ENCODE measurements at regions not wholly inside any gene's neighbourhood (a gene's known extent, or its start where the extent isn't known, plus 50 kb on each side); places are given as distances from the start of the nearest gene placed in this dataset.
"Not testable (repeated sequence)": the region's sequence is repeated elsewhere in the genome, so short reads cannot be mapped to it uniquely, and the experiment has no call there.

DNA sequence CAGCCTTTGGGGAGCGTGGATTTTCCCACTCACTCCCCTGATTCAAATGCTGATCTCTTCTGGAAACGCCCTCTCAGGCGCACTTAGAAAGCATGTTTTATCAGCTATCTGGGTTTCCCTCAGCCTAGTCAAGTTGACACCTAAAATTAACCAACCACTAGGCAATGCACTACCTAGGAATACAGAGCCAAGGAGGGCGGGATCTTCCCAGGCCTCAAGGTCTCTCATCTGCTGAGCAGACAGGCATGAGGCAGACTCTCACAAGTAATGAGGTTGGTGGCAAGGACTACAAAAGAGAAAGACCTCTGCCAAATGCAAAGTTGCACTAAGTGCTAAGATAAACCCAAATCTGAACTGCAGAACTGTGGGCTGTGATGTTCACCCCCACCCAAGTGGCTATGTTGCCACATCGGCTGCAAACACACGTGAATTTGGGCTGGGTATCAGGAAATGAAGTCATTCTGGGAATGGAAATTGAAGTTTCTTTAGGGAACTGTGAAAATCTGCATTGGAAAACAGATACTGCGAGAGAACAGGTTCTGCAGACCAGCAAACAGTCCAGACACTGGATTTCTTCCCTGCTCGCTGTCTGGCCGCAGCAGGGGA is 186.6 kb downstream of the LMLN start:
- H3K9ac ChIP-seq (ENCODE audit: low read length); POLR2A ChIA-PET; H3K4me3 ChIP-seq (ENCODE audit: control extremely low read depth in 1 of 5, extremely low read depth in 1 of 5, insufficient read depth in 1 of 5, low read depth in 2 of 5, low read length in 4 of 5); intact Hi-C loops (cut with micrococcal nuclease); H3K9me3 Mint-ChIP-seq (ENCODE audit: insufficient read depth); DNase-seq; H4K20me1 ChIP-seq (ENCODE audit: control insufficient read depth, insufficient read depth, low read length, poor library complexity, severe bottlenecking); H3K27ac Mint-ChIP-seq; CTCF ChIA-PET; ATAC-seq (ENCODE audit: low read depth); H3K4me1 ChIP-seq (ENCODE audit: control insufficient read depth in 2 of 2, insufficient read depth in 2 of 2, low read length in 2 of 2); H3K4me2 ChIP-seq (replicated peaks; ENCODE audit: low read depth, low read length, poor library complexity, severe bottlenecking); H3K27me3 Mint-ChIP-seq; H2AFZ ChIP-seq (ENCODE audit: insufficient read depth, low read depth, low read length, poor library complexity, severe bottlenecking); H3K27ac ChIP-seq (ENCODE audit: low read length in 2 of 2); H3K79me2 ChIP-seq (ENCODE audit: control insufficient read depth, insufficient read depth, low read length); H3K9me3 ChIP-seq (ENCODE audit: control extremely low read depth in 1 of 3, control insufficient read depth in 2 of 3, insufficient read depth in 1 of 3, low read length in 2 of 3); H3K27me3 ChIP-seq (replicated peaks in 1 of 4; ENCODE audit: control extremely low read depth in 1 of 4, control insufficient read depth in 3 of 4, insufficient read depth in 4 of 4, low read length in 3 of 4); H3K4me3 Mint-ChIP-seq; H3K36me3 ChIP-seq (replicated peaks in 1 of 2; ENCODE audit: control extremely low read depth in 1 of 2, control insufficient read depth in 1 of 2, extremely low read depth in 1 of 2, insufficient read depth in 2 of 2, low read length in 1 of 2); H3K4me1 Mint-ChIP-seq: not testable (repeated sequence)
- WGBS (ENCODE audit: insufficient coverage), result 93% methylated on average over 5 of the region's 9 CpGs

DNA sequence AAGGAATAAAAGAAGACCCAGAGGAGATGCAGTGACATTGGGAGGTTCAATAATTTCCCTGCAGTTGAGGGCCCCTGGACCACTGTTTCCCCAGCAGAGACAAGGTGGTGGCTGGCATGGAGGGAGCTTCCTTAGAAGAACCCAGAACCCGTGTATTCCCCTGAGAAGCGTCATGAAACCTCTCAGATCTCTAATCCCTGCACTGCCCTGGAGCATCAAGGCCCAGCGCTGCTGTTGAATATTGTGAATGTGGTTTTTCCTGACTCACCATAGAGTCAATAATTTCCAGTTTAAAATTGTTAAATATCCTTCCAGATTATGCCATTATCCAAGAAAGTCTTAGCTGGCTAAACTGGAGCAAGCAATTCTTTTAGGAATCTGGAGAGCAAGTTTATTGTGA is 187.2 kb downstream of the LMLN start:
- H3K79me2 ChIP-seq (ENCODE audit: control insufficient read depth, insufficient read depth, low read length); H3K27ac ChIP-seq (ENCODE audit: low read length in 2 of 2); H3K9me3 Mint-ChIP-seq (ENCODE audit: insufficient read depth); POLR2A ChIA-PET; H3K36me3 ChIP-seq (replicated peaks in 1 of 2; ENCODE audit: control extremely low read depth in 1 of 2, control insufficient read depth in 1 of 2, extremely low read depth in 1 of 2, insufficient read depth in 2 of 2, low read length in 1 of 2); H3K27me3 Mint-ChIP-seq; H3K4me3 ChIP-seq (ENCODE audit: control extremely low read depth in 1 of 5, extremely low read depth in 1 of 5, insufficient read depth in 1 of 5, low read depth in 2 of 5, low read length in 4 of 5); H3K4me1 ChIP-seq (ENCODE audit: control insufficient read depth in 2 of 2, insufficient read depth in 2 of 2, low read length in 2 of 2); H3K4me3 Mint-ChIP-seq; H3K27ac Mint-ChIP-seq; ATAC-seq (ENCODE audit: low read depth); H3K9ac ChIP-seq (ENCODE audit: low read length); H3K4me2 ChIP-seq (replicated peaks; ENCODE audit: low read depth, low read length, poor library complexity, severe bottlenecking); H4K20me1 ChIP-seq (ENCODE audit: control insufficient read depth, insufficient read depth, low read length, poor library complexity, severe bottlenecking); DNase-seq; CTCF ChIA-PET; H3K4me1 Mint-ChIP-seq; H2AFZ ChIP-seq (ENCODE audit: insufficient read depth, low read depth, low read length, poor library complexity, severe bottlenecking); H3K9me3 ChIP-seq (ENCODE audit: control extremely low read depth in 1 of 3, control insufficient read depth in 2 of 3, insufficient read depth in 1 of 3, low read length in 2 of 3); intact Hi-C loops (cut with micrococcal nuclease); H3K27me3 ChIP-seq (replicated peaks in 1 of 4; ENCODE audit: control extremely low read depth in 1 of 4, control insufficient read depth in 3 of 4, insufficient read depth in 4 of 4, low read length in 3 of 4): not testable (repeated sequence)
- no CpG with 5 or more reads among the region's 3 CpGs for WGBS (ENCODE audit: insufficient coverage)

DNA sequence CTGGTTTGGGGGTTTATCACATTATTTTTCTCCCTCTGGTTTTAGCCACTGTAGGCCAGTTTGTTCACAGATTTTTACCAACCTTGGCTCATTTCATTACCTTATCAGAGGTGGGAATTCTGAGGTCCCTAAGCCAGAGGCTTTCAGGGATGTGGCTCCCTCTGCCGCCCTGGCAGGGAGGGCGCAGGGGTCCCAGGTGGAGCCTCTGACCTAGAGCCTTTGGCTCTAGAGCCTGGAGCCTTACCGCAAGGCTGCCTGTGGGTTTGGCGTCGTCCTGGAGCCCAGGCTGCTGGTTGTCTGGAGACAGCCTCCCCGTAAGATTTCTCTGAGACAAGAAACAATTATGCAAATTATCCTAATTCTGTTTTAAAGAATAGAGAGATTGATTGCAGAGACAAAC is 188.0 kb downstream of the LMLN start:
- H2AFZ ChIP-seq (ENCODE audit: insufficient read depth, low read depth, low read length, poor library complexity, severe bottlenecking); H3K79me2 ChIP-seq (ENCODE audit: control insufficient read depth, insufficient read depth, low read length); H3K27me3 Mint-ChIP-seq; H3K4me1 ChIP-seq (ENCODE audit: control insufficient read depth in 2 of 2, insufficient read depth in 2 of 2, low read length in 2 of 2); ATAC-seq (ENCODE audit: low read depth); H3K4me3 Mint-ChIP-seq; DNase-seq; POLR2A ChIA-PET; H3K36me3 ChIP-seq (replicated peaks in 1 of 2; ENCODE audit: control extremely low read depth in 1 of 2, control insufficient read depth in 1 of 2, extremely low read depth in 1 of 2, insufficient read depth in 2 of 2, low read length in 1 of 2); H3K27ac ChIP-seq (ENCODE audit: low read length in 2 of 2); CTCF ChIA-PET; H3K9me3 Mint-ChIP-seq (ENCODE audit: insufficient read depth); H3K27ac Mint-ChIP-seq; H3K4me1 Mint-ChIP-seq; H3K27me3 ChIP-seq (replicated peaks in 1 of 4; ENCODE audit: control extremely low read depth in 1 of 4, control insufficient read depth in 3 of 4, insufficient read depth in 4 of 4, low read length in 3 of 4); H3K9me3 ChIP-seq (ENCODE audit: control extremely low read depth in 1 of 3, control insufficient read depth in 2 of 3, insufficient read depth in 1 of 3, low read length in 2 of 3); H4K20me1 ChIP-seq (ENCODE audit: control insufficient read depth, insufficient read depth, low read length, poor library complexity, severe bottlenecking); H3K4me3 ChIP-seq (ENCODE audit: control extremely low read depth in 1 of 5, extremely low read depth in 1 of 5, insufficient read depth in 1 of 5, low read depth in 2 of 5, low read length in 4 of 5); intact Hi-C loops (cut with micrococcal nuclease); H3K9ac ChIP-seq (ENCODE audit: low read length); H3K4me2 ChIP-seq (replicated peaks; ENCODE audit: low read depth, low read length, poor library complexity, severe bottlenecking): not testable (repeated sequence)
- WGBS (ENCODE audit: insufficient coverage), result 91% methylated on average over 4 of the region's 6 CpGs

DNA sequence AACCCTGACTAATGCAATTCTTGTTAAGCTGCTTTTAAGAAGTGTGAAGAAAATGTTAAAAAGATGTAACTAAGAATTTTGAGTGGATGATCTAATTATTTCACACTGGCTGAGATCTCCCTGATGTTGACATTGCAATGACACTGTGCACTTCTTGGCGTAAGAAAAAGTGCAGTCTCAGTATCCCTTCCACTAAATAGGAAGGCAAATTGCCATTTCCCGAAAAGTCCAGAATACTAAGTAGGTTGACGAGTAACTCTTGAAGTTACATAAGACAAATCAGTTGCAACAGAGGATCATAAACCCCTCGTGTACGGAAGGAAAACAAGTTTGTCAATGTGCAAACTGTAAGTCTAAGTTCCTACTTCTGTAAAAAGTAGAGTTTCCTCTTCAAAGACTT is 189.9 kb downstream of the LMLN start:
- H3K27me3 ChIP-seq (replicated peaks in 1 of 4; ENCODE audit: control extremely low read depth in 1 of 4, control insufficient read depth in 3 of 4, insufficient read depth in 4 of 4, low read length in 3 of 4); H3K4me1 Mint-ChIP-seq; CTCF ChIA-PET; POLR2A ChIA-PET; H3K27ac ChIP-seq (ENCODE audit: low read length in 2 of 2); H3K4me3 Mint-ChIP-seq; intact Hi-C loops (cut with micrococcal nuclease); H3K9me3 ChIP-seq (ENCODE audit: control extremely low read depth in 1 of 3, control insufficient read depth in 2 of 3, insufficient read depth in 1 of 3, low read length in 2 of 3); H4K20me1 ChIP-seq (ENCODE audit: control insufficient read depth, insufficient read depth, low read length, poor library complexity, severe bottlenecking); H2AFZ ChIP-seq (ENCODE audit: insufficient read depth, low read depth, low read length, poor library complexity, severe bottlenecking); H3K4me2 ChIP-seq (replicated peaks; ENCODE audit: low read depth, low read length, poor library complexity, severe bottlenecking); H3K27me3 Mint-ChIP-seq; H3K36me3 ChIP-seq (replicated peaks in 1 of 2; ENCODE audit: control extremely low read depth in 1 of 2, control insufficient read depth in 1 of 2, extremely low read depth in 1 of 2, insufficient read depth in 2 of 2, low read length in 1 of 2); H3K79me2 ChIP-seq (ENCODE audit: control insufficient read depth, insufficient read depth, low read length); H3K4me3 ChIP-seq (ENCODE audit: control extremely low read depth in 1 of 5, extremely low read depth in 1 of 5, insufficient read depth in 1 of 5, low read depth in 2 of 5, low read length in 4 of 5); H3K9ac ChIP-seq (ENCODE audit: low read length); ATAC-seq (ENCODE audit: low read depth); DNase-seq; H3K4me1 ChIP-seq (ENCODE audit: control insufficient read depth in 2 of 2, insufficient read depth in 2 of 2, low read length in 2 of 2); H3K27ac Mint-ChIP-seq; H3K9me3 Mint-ChIP-seq (ENCODE audit: insufficient read depth): not testable (repeated sequence)
- WGBS (ENCODE audit: insufficient coverage), result no CpG with 5 or more reads among the region's 5 CpGs

Measured in B cell (primary cell).